NCI-H146 treated with DMSO at 0.1 percent for 48 hours (cell line): ENCODE measurements at regions not wholly inside any gene's neighbourhood (a gene's known extent, or its start where the extent isn't known, plus 50 kb on each side); places are given as distances from the start of the nearest gene placed in this dataset.
"Not testable (repeated sequence)": the region's sequence is repeated elsewhere in the genome, so short reads cannot be mapped to it uniquely, and the experiment has no call there.

ENCODE experiments used
- DNase-seq: peaks from one replicate; lab custom pipeline; 2025; ENCODE audit not compliant: unreplicated experiment; lab: John Stamatoyannopoulos, UW

GRCh38 chr5:63127054-63127453, 548.4 kb downstream of the LRRC70 start:
- no peak for DNase-seq

GRCh38 chr5:63125862-63126261, 547.2 kb downstream of the LRRC70 start:
- no peak for DNase-seq

- DNase-seq, result no peak
Observed at GRCh38 chr5:63125392-63125791, 546.8 kb downstream of the LRRC70 start.

- DNase-seq, result no peak
Observed at GRCh38 chr5:63124266-63124665, 545.6 kb downstream of the LRRC70 start.

- DNase-seq, result no peak
Observed at GRCh38 chr5:63121471-63121870, 542.9 kb downstream of the LRRC70 start.

- DNase-seq, result no peak
Observed at GRCh38 chr5:63118221-63118620, 539.6 kb downstream of the LRRC70 start.

- DNase-seq, result no peak
Observed at GRCh38 chr5:63111891-63112290, 533.3 kb downstream of the LRRC70 start.

GRCh38 chr5:63101870-63102269, 523.3 kb downstream of the LRRC70 start:
- no peak for DNase-seq

GRCh38 chr5:63097286-63097685, 518.7 kb downstream of the LRRC70 start:
- no peak for DNase-seq

GRCh38 chr5:63094730-63095129, 516.1 kb downstream of the LRRC70 start:
- no peak for DNase-seq

- DNase-seq, result no peak
Observed at GRCh38 chr5:63089147-63089546, 510.5 kb downstream of the LRRC70 start.

GRCh38 chr5:63085561-63085960, 506.9 kb downstream of the LRRC70 start:
- no peak for DNase-seq

GRCh38 chr5:63083689-63084088, 505.1 kb downstream of the LRRC70 start:
- not testable (repeated sequence) for DNase-seq

- no peak for DNase-seq
Observed at GRCh38 chr5:63081402-63081801, 502.8 kb downstream of the LRRC70 start.

- no peak for DNase-seq
Observed at GRCh38 chr5:63070001-63070400, 491.4 kb downstream of the LRRC70 start.

- DNase-seq, result no peak
Observed at GRCh38 chr5:63055421-63055820, 476.8 kb downstream of the LRRC70 start.

- DNase-seq, result no peak
Observed at GRCh38 chr5:63053019-63053638, 474.5 kb downstream of the LRRC70 start.

GRCh38 chr5:63050916-63051315, 472.3 kb downstream of the LRRC70 start:
- no peak for DNase-seq

- no peak for DNase-seq
Observed at GRCh38 chr5:63049935-63050334, 471.3 kb downstream of the LRRC70 start.

- no peak for DNase-seq
Observed at GRCh38 chr5:63043792-63044191, 465.2 kb downstream of the LRRC70 start.

- DNase-seq, result no peak
Observed at GRCh38 chr5:63032343-63032742, 453.7 kb downstream of the LRRC70 start.

GRCh38 chr5:63029891-63030290, 451.3 kb downstream of the LRRC70 start:
- DNase-seq, result no peak

GRCh38 chr5:63025679-63026078, 447.1 kb downstream of the LRRC70 start:
- DNase-seq, result no peak
